GM19467 (cell line): ENCODE measurements at regions not wholly inside any gene's neighbourhood (a gene's known extent, or its start where the extent isn't known, plus 50 kb on each side); places are given as distances from the start of the nearest gene placed in this dataset.
"Not testable (repeated sequence)": the region's sequence is repeated elsewhere in the genome, so short reads cannot be mapped to it uniquely, and the experiment has no call there.

ENCODE experiments used
- ATAC-seq: cut with Tn5 transposase; IDR thresholded peaks from one replicate; pipeline ENCODE4 v1.9.1; 2021; ENCODE audit warnings: mild to moderate bottlenecking, moderate library complexity; ENCODE audit not compliant: unreplicated experiment

DNA sequence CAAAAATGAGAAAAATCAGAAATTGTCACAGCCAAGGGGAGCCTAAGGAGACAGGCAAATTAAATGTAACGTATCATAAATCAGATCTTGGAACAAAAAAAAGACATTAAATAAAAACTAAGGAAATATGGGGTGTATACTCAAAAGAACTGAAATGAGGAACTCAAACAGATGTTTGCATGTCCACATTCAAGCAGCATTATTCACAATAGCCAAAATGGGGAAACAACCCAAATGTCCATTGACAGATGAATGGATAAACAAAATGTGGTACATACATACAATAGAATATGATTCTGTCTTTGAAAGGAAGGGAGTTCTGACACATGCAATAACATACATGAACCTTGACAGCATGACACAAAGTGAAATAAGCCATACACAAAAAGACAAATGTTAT, 155.8 kb upstream of the KLF7 start:
- ATAC-seq = no peak

DNA sequence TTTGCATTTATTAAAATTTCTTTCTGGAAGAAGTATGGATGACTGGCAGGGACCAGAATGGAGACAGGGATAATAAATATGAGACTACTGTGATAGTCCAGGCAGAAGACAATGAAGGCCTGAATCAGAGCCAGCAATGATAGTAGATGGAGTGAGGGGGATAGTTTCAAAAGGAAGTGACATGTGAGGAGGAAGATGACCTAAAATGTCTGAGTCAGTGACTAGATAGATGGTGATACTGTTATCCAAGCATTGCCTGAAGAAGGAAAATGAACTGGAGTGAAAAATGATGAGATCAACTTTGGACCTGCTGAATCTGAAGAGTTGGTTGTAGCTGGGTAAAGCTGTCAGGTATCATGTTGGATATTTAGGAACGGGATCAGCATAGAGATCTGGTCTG, 158.3 kb upstream of the KLF7 start:
- ATAC-seq = no peak

DNA sequence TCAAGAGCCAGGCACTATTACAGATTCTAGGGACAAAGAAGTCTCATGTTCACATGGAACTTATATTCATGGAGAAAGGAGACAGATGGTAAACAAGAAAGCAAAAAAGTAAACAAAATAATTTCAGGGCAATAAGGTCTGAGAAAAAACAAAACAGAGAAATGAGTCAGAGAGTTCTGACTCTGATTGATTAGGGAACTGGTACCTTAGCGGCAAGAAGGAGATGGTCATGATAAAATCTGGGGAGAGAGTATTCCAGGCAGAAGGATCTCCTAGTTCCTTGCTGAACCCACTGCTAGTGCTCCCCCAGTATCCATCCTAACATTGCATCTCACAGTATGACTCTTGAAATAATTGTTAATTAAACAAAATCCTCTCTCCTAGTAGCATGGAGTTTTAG, 161.8 kb upstream of the KLF7 start:
- ATAC-seq = no peak

DNA sequence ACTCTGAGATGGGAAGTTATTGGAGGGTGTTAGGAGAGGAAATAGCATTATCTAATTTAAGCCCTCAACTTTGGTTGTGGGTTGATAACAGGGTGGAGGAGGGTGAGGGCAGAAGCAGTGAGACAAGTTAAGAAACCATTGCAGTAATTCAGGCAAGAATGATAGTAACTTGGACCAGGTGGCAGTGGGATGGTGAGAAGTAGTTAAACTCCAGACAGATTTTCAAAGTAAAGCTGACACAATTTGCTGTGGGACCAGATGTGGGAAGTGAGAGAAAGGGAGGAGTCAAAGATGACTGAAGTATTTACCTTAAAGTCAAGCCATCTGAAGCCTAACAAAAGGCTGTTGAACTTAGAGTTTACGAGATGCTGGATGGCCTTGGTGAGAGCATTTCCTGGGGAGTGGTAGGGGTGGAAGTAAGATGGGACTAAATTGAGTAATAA, 163.2 kb upstream of the KLF7 start:
- no peak for ATAC-seq

DNA sequence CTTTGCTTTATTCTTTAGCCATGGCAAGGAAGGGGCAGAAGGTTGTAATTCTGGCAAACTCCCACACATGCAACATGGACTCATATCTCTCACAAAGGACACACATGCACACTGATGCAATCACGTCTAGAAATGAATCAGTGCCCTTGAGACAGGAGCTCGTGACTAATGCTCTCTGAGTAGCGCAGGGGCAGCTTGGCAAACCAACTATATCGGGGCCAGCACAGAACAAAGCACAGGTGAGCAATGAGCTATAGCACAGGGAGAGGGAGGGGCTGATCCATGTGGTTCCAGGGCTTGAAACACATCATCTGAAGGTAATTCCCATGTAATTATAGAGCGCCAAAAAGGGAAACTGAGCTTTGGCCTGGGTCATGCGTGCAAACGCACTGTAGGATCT, 165.2 kb upstream of the KLF7 start:
- ATAC-seq = peak; percentile 40

DNA sequence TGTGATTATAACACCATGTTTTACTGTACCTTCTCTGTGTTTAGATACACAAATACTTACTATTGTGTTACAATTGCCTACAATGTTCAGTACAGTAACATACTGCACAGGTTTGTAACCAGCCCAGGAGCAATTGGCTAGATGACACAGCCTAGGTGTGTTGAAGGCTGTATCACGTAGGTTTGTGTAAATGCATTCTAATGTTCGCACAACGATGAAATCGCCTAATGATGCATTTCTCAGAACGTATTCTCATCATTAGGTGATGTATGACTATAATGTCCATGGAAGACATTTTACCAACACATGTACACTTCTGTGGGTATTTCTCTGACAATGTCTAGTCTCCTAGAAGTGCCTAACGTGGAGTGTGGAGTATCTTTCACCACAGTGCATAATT, 165.9 kb upstream of the KLF7 start:
- ATAC-seq = no peak

DNA sequence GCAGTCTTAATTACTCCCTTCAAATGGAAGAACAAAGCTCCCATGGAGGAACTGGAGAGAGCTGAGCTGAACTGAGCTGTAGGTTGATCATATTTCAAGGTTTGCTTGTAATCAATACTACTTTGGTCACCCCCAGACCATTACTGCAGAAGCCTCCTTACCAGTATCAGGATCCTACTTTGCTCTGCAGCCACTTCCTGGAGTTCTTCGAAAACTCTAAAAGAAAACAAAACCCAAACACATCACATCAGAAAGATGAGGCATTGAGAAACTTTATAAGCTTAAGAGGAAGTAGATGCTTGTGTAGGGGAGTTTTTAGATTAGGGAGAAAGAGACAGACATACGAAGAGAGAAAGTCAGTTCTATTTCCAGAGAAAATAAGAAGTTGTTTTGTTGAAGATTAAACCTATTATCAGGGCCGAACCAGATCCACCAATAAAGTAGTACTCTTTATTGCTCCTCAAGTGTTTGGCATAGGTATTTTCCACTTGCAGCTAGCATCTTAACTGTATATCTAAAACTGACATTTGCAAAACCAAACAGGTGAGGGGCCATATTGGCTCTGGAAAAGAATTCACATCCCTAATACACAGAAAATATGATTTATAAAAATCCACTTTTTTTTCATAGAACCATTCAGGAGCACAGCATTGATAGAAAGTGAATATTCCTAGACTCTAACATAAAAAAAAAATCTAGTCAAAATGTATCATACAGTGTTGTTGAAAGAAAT, 166.9 kb upstream of the KLF7 start:
- peak; percentile 23 for ATAC-seq

DNA sequence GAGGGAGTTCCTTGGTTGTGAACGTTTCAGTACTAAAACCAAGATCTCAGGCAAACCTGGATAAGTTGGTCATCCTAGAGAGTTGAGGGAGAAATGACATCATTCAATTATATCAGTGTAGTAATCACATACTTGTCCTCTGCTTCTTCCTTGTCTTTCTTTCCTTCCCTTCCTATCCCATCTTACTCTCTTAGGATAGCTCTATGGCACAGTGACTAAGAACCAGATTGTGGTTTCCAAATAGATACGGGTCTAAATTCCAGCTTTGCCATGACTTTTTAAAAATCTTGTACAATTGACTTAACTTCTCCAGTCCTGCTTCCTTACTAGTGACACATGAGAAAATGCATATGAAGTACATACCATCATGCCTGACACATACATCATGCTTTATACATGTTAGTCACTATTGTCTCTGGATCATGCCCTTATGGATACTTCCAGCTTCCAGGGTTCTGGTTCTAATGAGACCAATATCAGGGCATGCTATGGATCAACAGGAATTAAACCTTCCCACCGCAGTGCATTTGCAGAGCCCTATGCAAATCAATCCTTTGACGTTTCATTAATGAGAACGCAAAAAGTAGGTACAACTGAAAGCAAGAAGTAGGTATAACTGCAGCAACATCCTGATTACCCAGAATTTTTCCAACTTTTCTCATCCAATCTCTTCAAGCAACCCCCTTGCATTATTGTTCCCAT, 168.0 kb upstream of the KLF7 start:
- ATAC-seq = no peak

DNA sequence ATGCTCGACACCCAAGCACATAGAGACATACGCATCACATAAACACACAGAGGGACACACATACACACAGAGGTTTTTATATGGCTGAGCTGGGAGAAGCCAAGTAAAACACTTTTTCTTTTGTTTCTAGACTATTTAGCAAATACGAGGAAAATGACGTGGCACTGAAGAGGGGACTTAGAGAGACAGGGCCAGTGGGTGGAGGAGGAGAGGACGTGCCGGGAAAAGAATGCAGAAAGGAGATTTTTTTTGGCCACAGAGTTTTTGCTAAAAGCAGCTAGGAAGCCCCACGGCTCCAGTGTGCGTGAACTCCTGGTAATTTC, 168.5 kb upstream of the KLF7 start:
- ATAC-seq = no peak

DNA sequence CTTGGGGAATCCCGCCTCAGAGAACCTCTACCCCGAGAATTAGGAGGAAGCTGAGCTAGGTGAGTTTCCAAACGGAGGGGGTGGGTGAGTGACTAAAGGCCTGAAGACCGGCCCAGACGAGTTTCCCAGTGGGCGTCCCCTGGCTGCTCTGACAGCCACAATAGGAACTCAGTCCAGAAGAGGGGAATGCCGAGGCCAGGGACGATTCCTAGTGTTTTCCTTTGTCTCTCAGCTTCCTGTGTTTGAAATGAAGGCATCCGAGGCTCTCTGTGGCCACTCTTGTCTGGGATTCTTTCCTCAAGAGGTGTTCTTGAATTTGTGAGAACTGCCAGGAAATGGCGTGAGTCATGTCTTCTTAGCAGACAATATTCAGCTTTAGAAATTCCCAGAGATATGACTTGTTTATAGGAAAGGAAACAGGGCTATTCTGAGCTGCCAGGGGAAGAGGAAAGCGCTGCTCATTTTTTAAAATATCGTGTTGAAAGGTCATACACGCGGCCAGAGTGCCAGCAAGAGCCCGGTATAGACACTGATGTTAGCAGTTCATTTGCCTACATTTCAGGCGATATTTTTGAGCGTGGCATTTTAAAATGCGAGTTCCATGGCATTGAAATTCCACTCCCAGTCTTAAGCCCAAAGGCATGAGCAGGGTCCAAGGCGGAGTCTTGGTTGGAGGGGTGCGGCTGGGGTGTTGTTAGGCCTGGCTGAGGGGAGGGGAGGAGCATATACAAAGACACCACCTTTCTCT, 169.1 kb upstream of the KLF7 start:
- no peak for ATAC-seq

DNA sequence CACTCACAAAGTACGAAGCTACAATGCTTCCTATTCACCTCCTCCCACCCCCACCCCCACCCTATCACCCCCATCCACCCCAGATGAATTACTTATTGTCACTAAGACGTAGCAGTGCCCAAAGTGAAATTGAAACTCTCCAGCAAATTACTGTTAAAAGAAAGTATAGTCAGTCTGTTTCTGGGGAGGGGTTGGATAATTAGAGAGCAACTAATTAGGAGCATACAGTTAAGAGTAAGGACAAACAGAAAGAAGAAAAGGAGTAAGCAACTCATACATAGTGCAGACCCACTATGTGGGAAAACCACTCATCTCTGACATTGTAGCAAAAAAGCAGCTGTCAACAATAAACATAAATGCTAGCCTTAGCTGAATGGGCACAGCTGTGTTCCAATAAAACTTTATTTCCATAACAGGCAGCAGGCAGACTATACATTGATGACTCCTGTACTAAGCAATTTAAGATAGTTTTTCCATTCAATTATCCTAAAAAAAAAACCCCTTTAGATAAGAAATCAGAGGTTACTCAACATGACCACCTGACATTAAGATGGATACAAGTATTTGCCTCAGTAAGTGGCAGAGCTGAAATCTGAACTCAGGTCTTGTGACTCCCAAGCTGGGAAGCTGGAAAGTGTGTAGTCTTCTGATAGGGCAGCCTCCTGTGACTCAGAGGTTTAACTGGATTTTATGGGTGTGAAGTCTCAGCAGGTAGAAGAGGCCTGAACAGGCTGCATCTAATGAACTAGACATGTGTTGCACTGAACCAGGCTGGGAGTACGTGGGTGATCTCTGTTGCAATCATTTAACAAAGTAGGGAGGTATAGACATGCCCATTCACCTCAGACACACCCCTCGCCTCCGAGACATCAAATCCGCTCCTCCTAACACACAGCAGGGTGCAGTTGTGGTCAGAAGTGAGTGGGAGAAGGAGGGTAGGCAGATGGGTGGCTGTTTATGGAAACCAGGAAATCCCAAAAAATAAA, 171.8 kb upstream of the KLF7 start:
- ATAC-seq = peak; percentile 40

DNA sequence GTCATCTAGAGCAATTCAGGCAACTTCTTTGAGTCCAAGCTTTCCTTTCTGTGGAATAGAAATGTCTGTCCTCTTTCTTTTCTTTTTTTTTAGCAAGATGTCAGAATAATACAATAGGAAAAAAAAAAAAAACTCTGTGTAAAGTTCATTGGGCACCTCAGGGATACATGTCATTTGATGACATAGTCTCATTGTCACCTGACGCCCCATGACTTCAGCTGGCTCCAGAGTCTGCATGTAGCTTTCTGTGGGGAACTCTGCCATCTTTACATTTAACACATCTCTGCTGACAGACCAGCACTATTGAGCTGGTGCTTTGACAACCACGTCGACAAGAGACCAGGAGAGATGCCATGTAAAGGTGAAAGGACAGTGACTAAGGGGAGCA, 172.5 kb upstream of the KLF7 start:
- no peak for ATAC-seq

DNA sequence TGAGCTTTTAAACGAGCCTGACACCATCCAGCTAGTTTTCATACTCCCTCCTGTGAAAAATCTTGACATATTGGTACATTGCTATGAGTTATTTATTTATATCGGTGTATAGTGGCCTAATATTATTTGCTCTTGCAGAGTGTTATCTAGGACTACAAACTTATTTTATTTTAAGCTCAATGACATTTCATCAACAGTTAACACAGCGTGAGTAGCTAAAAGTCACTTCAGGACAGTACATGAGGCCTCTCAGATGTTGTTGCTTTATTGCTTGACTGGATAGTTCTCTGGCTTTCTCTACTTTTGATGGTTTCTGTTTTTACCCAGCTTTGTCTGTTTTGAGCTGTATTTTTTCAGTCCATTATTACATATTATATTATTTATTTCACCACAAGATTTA, 172.9 kb upstream of the KLF7 start:
- ATAC-seq = no peak

DNA sequence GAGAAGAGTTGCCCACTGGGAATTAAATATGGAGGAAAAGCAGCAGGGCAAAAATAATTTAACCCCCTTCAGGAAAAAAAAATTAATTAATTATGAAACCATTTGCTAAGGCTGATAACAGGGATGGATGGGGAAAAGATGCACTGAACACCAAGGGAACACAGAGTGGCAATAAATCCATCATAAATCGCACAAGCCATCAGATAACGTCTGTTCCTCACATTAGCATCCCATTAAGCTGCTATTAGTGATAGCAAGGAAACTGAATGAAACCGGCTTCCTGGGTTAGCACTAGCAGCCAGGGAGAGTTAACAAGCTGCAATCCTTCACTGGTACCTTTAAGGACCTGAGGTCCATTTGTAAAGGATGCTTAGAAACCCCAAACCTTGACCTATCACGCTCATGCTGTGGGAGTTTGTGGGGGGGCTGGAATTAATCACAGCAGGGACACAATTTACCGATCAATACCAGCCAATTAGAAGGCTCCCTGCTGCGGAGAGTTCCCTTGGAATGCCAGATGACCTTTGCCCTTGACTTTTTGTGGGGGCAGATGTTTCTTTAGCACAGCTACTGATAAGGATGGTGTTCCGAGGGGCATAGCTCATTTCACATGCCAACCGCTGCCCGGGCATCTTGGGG, 175.5 kb upstream of the KLF7 start:
- ATAC-seq = no peak

DNA sequence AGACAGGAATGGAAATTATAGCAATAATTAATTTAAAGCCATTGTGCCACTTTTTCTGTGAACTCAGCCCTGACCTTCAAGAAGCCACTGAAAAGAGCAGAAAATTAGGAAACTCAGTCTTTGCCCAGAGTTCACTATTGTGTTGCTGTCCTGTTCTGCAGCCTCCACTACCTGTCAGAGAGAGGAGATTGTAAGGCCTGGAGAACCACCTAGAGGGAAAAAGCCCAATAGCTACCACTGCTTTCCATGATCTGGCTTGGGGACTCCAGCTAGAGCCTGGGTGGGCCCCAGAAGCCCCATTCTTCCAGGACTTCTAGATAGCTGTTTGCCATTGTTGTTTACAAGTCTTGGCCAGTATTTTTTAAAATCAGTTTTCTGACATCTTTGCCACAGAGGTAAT, 176.1 kb upstream of the KLF7 start:
- ATAC-seq = no peak

DNA sequence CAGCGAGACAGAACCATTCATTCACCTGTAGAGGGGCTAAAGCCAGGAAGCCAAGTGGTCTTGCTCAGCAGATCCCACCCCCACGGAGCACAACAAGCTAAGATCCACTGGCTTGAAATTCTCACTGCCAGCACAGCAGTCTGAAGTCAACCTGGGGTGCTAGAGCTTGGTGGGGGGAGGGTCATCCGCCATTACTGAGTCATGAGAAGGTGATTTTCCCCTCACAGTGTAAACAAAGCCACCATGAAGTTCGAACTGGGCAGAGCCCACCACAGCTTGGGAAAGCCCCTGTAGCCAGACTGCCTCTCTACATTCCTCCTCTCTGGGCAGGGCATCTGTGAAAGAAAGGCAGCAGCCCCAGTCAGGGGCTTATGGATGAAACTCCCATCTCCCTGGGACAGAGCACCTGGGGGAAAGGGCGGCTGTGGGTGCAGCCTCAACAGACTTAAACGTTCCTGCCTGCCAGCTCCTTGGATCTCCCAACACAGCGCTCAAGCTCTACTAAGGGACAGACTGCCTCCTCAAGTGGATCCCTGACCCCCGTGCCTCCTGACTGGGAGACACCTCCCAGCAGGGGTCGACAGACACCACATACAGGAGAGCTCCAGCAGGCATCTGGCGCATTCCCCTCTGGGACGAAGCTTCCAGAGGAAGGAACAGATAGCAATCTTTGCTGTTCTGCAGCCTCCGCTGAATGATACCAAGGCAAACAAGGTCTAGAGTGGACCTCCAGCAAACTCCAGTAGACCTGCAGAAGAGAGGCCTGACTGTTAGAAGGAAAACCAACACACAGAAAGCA, 179.0 kb upstream of the KLF7 start:
- not testable (repeated sequence) for ATAC-seq

DNA sequence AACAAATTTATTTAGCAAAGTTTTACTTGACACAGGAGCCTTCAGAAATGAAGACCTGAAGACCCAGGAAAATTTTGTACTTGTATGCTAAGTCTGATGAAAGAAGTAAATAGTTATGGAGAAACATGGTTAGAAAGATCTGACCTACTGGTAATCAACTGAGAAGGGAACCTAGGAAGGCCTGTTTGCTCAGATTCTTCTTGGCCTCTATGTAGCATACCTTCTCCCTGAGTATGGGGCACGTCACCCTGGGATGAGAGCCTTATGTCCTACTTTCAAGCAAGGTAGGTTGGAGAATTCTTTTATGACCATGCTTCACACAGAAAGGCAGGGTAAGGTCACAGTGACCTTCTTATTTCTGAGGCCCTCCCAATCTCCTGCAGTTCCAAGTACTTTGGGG, 178.6 kb upstream of the CREB1 start:
- no peak for ATAC-seq

DNA sequence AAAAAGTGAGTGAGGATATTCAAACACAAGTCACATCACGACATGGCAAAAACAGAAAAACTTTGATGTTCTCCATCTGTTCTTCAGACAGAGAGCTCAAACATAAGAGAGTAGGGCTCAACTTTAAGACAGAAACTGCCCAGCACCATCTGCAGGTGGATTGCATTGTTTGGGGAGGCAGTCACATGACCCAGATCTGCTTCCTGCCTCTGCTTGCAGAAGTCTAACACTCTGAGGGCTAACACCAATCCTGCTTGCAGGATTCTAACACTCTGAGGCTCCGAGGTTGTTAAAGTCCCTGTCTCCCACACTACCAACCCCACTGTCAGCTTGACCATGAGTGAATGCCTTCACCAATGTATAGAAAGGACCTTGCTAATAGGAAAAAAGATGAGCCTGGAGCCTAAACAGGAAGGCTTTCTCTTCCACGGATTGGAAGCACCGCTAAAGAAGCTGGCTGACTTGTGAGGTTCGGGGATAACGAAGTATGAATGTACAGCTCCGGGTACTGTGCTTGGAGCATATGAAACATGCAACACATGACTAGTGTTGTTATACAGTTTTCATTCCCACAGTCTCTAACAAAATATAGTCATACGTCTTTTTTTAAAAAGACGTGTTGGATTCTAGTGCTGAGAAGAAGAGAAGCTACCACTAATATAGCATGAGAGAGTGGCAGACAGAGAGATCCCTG, 176.6 kb upstream of the CREB1 start:
- ATAC-seq = peak; percentile 71

DNA sequence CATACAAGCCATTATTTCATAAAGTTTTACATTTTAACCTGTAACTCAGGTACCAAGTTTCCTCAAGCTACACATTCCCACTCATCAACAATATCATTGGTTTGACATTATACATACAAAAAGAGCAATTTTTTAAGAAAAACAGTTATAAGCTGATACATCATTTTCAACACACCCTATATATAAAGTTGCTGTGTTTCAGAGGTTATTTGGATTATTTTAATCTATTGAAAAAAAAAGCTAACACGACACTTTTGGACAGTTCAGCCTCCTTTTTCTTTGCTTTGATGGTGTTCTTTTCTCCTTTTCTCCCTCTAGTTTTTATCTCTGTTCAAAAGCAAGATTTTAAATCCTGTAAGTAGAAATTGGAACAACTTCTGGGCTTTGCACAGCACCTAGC, 175.9 kb upstream of the CREB1 start:
- ATAC-seq = no peak
